ENCODE measurements at regions not wholly inside any gene's neighbourhood (a gene's known extent, or its start where the extent isn't known, plus 50 kb on each side); places are given as distances from the start of the nearest gene placed in this dataset.
"Not testable (repeated sequence)": the region's sequence is repeated elsewhere in the genome, so short reads cannot be mapped to it uniquely, and the experiment has no call there.

GRCh38 chr12:72888693-72889092 is 616.5 kb downstream of the TRHDE start:
- no peak overlapping the region for H3K27ac ChIP-seq
- TF ChIP-seq, protein P1, sequence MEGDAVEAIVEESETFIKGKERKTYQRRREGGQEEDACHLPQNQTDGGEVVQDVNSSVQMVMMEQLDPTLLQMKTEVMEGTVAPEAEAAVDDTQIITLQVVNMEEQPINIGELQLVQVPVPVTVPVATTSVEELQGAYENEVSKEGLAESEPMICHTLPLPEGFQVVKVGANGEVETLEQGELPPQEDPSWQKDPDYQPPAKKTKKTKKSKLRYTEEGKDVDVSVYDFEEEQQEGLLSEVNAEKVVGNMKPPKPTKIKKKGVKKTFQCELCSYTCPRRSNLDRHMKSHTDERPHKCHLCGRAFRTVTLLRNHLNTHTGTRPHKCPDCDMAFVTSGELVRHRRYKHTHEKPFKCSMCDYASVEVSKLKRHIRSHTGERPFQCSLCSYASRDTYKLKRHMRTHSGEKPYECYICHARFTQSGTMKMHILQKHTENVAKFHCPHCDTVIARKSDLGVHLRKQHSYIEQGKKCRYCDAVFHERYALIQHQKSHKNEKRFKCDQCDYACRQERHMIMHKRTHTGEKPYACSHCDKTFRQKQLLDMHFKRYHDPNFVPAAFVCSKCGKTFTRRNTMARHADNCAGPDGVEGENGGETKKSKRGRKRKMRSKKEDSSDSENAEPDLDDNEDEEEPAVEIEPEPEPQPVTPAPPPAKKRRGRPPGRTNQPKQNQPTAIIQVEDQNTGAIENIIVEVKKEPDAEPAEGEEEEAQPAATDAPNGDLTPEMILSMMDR (IDR thresholded peaks at IDR 0.05), result no peak
- no peak for TF ChIP-seq ZFX (IDR thresholded peaks at IDR 0.05; ENCODE audit: borderline replicate concordance)

- no peak for TF ChIP-seq ZFX (IDR thresholded peaks at IDR 0.05; ENCODE audit: borderline replicate concordance)
- H3K27ac ChIP-seq, result no peak overlapping the region
These were observed 617.6 kb downstream of the TRHDE start for GRCh38 chr12:72889791-72890190.

DNA sequence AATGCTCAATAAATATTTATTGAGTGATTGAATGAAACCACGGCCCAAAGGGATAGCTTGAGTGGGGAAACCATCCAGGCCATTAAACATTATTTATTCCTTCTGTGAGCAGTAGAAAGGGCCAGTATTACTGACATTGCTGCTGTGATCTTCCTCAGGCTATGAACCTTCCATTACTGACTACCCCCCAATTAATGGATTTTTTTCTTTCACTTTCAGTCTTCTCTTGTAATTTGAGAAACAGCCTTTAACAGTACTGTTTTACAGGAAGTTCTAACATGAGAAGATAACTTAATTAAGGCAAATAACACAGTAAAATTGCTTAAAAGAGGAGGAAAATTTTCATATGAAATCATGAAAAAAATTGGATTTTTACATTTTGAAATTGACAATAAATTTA is 629.5 kb downstream of the TRHDE start:
- TF ChIP-seq, protein P1 (IDR thresholded peaks at IDR 0.05), result no peak
- no peak overlapping the region for H3K27ac ChIP-seq

DNA sequence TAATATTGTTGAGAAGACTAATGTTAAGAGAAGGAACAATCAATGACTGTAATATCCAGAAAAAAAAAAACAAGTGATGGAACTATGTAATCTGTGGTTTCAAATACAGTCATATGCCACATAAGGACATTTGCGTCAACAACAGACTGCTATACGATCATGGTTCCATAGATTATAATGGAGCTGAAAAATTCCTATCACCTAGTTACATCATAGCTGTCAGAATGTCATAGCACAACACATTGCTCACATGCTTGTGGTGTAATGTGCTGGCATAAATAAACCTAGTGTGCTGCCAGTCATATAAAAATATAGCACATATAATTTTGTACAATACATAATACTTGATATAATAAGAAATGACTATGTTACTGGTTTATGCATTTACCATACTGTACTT is 653.5 kb downstream of the TRHDE start:
- TF ChIP-seq, protein P1 (IDR thresholded peaks at IDR 0.05), result no peak
- no peak for TF ChIP-seq ZFX (IDR thresholded peaks at IDR 0.05; ENCODE audit: borderline replicate concordance)
- H3K27ac ChIP-seq, result no peak overlapping the region

- H3K27ac ChIP-seq, result not testable (repeated sequence)
These were observed 659.7 kb downstream of the TRHDE start for GRCh38 chr12:72931838-72932237.

DNA sequence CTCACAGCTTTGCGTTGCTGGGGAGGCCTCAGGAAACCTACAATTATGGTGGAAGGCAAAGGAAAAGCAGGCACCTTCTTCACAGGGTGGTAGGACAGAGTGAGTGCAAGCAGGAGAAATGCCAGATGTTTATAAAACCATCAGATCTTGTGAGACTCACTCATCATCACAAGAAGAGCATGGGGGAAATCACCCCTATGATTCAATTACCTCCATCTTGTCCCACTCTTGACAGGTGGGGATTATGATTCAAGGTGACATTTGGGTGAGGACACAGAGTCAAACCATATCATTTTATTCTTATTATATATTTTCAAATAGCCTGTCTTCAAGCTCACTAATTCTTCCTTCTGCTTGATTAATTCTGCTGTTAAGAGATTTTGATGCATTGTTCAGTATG is 665.3 kb downstream of the TRHDE start:
- H3K27ac ChIP-seq, result no peak overlapping the region
- TF ChIP-seq ZFX (IDR thresholded peaks at IDR 0.05; ENCODE audit: borderline replicate concordance), result no peak
- TF ChIP-seq, protein P1 (IDR thresholded peaks at IDR 0.05), result no peak

GRCh38 chr12:72957454-72957853 is 685.3 kb downstream of the TRHDE start:
- no peak overlapping the region for H3K27ac ChIP-seq
- TF ChIP-seq ZFX (IDR thresholded peaks at IDR 0.05; ENCODE audit: borderline replicate concordance), result no peak
- TF ChIP-seq, protein P1 (IDR thresholded peaks at IDR 0.05), result no peak

DNA sequence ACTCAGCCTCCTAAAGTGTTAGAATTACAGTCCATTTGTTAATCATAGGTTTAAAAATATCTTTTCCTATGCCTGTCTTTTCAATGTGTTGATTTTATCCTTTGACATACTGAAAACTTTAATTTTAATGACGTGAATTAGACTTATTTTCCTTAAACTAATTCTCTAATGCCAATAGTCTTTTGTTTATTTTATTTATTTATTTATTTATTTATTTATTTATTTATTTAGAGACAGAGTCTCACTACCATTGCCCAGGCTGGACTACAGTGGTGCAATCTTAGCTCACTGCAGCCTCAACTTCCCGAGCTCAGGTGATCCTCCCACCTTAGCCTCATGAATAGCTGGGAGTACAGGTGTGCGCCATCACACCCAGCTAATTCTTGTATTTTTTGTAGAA is 694.5 kb downstream of the TRHDE start:
- TF ChIP-seq ZFX (IDR thresholded peaks at IDR 0.05; ENCODE audit: borderline replicate concordance), result no peak
- TF ChIP-seq, protein P1 (IDR thresholded peaks at IDR 0.05), result no peak
- H3K27ac ChIP-seq, result no peak overlapping the region
